CD4-positive, alpha-beta T cell (primary cell): ENCODE measurements at regions not wholly inside any gene's neighbourhood (a gene's known extent, or its start where the extent isn't known, plus 50 kb on each side); places are given as distances from the start of the nearest gene placed in this dataset.

ENCODE experiments used
- ATAC-seq: fragments of 200-7000 bp; cut with Tn5 transposase; one replicate; pipeline ENCODE4 v1.10.0; 2022; ENCODE audit warnings: mild to moderate bottlenecking; ENCODE audit not compliant: poor library complexity
- CTCF ChIA-PET: fragments of 350-600 bp; sonication (Branson Sonifier 250); formaldehyde crosslinking; loops from one replicate; lab custom pipeline; 2021; ENCODE audit warnings: antibody characterized with exemption, inconsistent platforms; lab: Charles Lee
- POLR2A ChIA-PET: fragments of 350-600 bp; sonication (Branson Sonifier 250); formaldehyde crosslinking; loops from one replicate; lab custom pipeline; 2021; ENCODE audit warnings: antibody characterized with exemption, inconsistent platforms; lab: Charles Lee
- DNase-seq, 14 experiments: peaks; one replicate each; pipeline ENCODE4 v3.0.0-alpha.2; 2013 to 2020; ENCODE audit warnings: mixed read lengths in 2 of 14
- H3K27ac ChIP-seq, 2 donors: one replicate each; pipeline versions ENCODE4 v1.5.1 to v1.7.0; 2013; ENCODE audit warnings: low read length in 2 of 2, low read depth in 1 of 2, mild to moderate bottlenecking in 1 of 2
- H3K27me3 ChIP-seq, 2 experiments: 1 replicate in 1 of 2; 2 replicates in 1 of 2; pipeline versions ENCODE4 v1.6.1 to v1.7.0; 2013; ENCODE audit warnings: low read length in 2 of 2, control low read depth in 1 of 2, mild to moderate bottlenecking in 1 of 2, moderate library complexity in 1 of 2; ENCODE audit not compliant: insufficient read depth in 2 of 2, control insufficient read depth in 1 of 2
- H3K36me3 ChIP-seq: one replicate; pipeline ENCODE4 v1.6.1; 2013; ENCODE audit warnings: low read length, control low read depth; ENCODE audit not compliant: insufficient read depth
- H3K4me1 ChIP-seq: one replicate; pipeline ENCODE4 v1.6.1; 2013; ENCODE audit warnings: low read length, control low read depth; ENCODE audit not compliant: insufficient read depth
- H3K4me3 ChIP-seq: one replicate; pipeline ENCODE4 v1.5.1; 2013; ENCODE audit warnings: mild to moderate bottlenecking, low read length, moderate library complexity
- H3K9me3 ChIP-seq, 2 experiments: 1 replicate in 1 of 2; 2 replicates in 1 of 2; pipeline versions ENCODE4 v1.6.1 to v1.7.0; 2013; ENCODE audit warnings: low read length in 2 of 2, mild to moderate bottlenecking in 2 of 2, control low read depth in 1 of 2, moderate library complexity in 1 of 2; ENCODE audit not compliant: control insufficient read depth in 1 of 2, insufficient read depth in 1 of 2
- H3K27ac Mint-ChIP-seq: one replicate; pipeline ENCODE4 v1.8.0; 2020; ENCODE audit warnings: mixed read lengths
- H3K27me3 Mint-ChIP-seq: one replicate; pipeline ENCODE4 v1.8.0; 2021; ENCODE audit warnings: mixed read lengths
- H3K36me3 Mint-ChIP-seq: one replicate; pipeline ENCODE4 v1.8.0; 2021; ENCODE audit warnings: low read depth, mixed read lengths
- H3K4me1 Mint-ChIP-seq: one replicate; pipeline ENCODE4 v1.8.0; 2021; ENCODE audit warnings: low read depth, mixed read lengths
- H3K4me3 Mint-ChIP-seq: one replicate; pipeline ENCODE4 v1.8.0; 2020; ENCODE audit warnings: mild to moderate bottlenecking, mixed read lengths
- H3K9me3 Mint-ChIP-seq: one replicate; pipeline ENCODE4 v1.8.0; 2020; ENCODE audit warnings: mixed read lengths
- intact Hi-C, 2 experiments: fragments of 100-400 bp; cut with DNase I in 1 of 2; cut with micrococcal nuclease in 1 of 2; formaldehyde crosslinking; loops; one replicate each; pipeline versions ENCODE4 v1.15.1 to v1.9.0; 2023 to 2025; cut with DNase I, micrococcal nuclease
- TF ChIP-seq, protein P1 (sequence below): fragments of 200-600 bp; IDR thresholded peaks from one replicate; pipeline ENCODE4 v1.8.0; 2022; ENCODE audit warnings: antibody characterized with exemption, mild to moderate bottlenecking

DNA sequence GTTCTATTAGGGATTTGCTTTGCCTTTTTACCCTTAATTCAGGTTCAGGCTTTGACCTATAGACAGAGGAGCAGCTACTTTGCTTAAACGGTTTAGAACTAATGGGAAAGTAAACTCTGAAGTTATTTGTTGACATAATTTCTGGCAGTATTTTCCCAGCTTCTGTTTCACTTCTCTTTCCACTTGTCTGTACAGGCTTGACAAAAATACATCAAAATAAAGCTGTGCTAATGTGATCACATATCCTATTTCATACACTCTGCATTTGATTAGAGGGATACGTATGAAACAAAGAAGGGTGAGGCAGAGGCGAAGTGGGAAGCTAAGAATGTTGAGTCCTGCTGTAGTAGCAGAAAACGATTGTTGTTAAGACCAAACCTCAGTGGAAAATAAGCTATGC, 389.1 kb upstream of the RARB start:
- H3K36me3 ChIP-seq = no peaks in the 10 kb centered on the region
- no peak for DNase-seq
- TF ChIP-seq, protein P1, sequence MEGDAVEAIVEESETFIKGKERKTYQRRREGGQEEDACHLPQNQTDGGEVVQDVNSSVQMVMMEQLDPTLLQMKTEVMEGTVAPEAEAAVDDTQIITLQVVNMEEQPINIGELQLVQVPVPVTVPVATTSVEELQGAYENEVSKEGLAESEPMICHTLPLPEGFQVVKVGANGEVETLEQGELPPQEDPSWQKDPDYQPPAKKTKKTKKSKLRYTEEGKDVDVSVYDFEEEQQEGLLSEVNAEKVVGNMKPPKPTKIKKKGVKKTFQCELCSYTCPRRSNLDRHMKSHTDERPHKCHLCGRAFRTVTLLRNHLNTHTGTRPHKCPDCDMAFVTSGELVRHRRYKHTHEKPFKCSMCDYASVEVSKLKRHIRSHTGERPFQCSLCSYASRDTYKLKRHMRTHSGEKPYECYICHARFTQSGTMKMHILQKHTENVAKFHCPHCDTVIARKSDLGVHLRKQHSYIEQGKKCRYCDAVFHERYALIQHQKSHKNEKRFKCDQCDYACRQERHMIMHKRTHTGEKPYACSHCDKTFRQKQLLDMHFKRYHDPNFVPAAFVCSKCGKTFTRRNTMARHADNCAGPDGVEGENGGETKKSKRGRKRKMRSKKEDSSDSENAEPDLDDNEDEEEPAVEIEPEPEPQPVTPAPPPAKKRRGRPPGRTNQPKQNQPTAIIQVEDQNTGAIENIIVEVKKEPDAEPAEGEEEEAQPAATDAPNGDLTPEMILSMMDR = no peak
- H3K27ac ChIP-seq = no peak overlapping the region
- H3K4me1 Mint-ChIP-seq = no peaks in the 10 kb centered on the region
- ChIA-PET POLR2A (no interaction called here), CTCF (no interaction called here)
- intact Hi-C loops = no loop called here
- no peak overlapping the region for H3K4me3 ChIP-seq
- ATAC-seq = no peak
- no peaks in the 10 kb centered on the region for H3K4me1 ChIP-seq
- H3K27me3 Mint-ChIP-seq = no peaks in the 10 kb centered on the region
- H3K27ac Mint-ChIP-seq = no peak overlapping the region
- no peak overlapping the region for H3K4me3 Mint-ChIP-seq
- H3K9me3 ChIP-seq = no peaks in the 10 kb centered on the region
- H3K9me3 Mint-ChIP-seq = no peaks in the 10 kb centered on the region
- no peaks in the 10 kb centered on the region for H3K36me3 Mint-ChIP-seq
- no peaks in the 10 kb centered on the region for H3K27me3 ChIP-seq

DNA sequence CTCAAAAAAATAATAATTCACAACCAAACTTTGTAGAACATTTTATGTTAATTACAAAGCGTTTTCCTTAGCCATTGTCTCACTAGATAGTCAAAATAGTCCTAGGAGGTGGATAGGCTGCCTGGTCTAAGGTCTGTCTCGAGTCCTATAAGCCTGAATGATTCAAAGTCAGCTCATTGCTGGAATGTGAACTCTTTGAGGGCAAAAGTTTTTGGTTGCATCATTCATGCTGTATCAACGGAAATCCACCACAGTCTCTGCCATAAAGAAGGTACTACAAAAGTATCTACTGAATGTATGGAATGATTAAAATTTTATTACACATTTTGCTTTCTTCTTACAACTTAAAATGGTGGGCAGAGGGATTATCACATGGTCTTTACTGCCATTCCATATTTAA, 387.3 kb upstream of the RARB start:
- Histone ChIP-seq H3K27ac (no peak overlapping the region), H3K27me3 (no peaks in the 10 kb centered on the region), H3K4me3 (no peak overlapping the region), H3K36me3 (no peaks in the 10 kb centered on the region), H3K9me3 (no peaks in the 10 kb centered on the region), H3K4me1 (no peaks in the 10 kb centered on the region)
- Mint-ChIP-seq H3K27ac (no peak overlapping the region), H3K4me1 (no peaks in the 10 kb centered on the region), H3K9me3 (no peaks in the 10 kb centered on the region), H3K36me3 (no peaks in the 10 kb centered on the region), H3K4me3 (no peak overlapping the region), H3K27me3 (no peaks in the 10 kb centered on the region)
- TF ChIP-seq, protein P1 = no peak
- ChIA-PET POLR2A (no interaction called here), CTCF (no interaction called here)
- ATAC-seq (no peak), DNase-seq (no peak)
- intact Hi-C loops = no loop called here

DNA sequence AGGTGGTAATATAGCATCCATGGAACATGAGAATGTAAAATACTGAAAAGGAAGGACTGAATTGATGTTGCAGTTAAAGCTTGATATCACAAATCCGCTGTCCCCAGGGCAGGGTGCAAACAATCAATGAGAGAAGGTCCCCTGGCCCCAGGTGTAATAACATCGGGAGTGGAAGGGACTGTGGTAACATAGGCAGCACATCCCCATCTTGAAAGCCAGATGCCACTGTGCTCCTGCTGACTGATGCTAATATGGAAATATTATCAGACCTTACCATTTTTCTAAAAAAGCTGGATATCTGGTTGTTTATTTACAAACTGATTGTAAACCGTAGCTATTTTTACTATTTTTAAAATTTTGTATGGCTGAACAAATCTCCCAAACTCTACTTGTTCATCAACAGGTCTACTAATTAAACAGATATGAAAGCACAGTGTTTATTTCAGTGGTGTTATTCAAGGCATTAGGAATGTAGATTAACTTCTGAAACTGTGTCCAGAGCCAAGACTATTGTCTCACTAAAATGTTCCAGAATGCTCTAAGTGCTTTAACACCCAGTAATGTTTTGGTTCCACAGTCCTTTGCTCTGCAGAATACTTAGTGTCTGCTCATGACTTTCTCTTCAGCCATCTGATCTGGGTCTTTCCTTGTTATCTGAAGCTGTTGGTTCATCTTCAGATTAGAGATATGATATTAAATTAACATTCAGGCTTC, 386.0 kb upstream of the RARB start:
- DNase-seq = no peak
- Mint-ChIP-seq H3K27ac (no peak overlapping the region), H3K4me1 (no peaks in the 10 kb centered on the region), H3K9me3 (peaks cover 2% of the 10 kb centered on the region), H3K36me3 (no peaks in the 10 kb centered on the region), H3K4me3 (no peak overlapping the region), H3K27me3 (no peaks in the 10 kb centered on the region)
- POLR2A ChIA-PET = no interaction called here
- H3K4me3 ChIP-seq = no peak overlapping the region
- no peaks in the 10 kb centered on the region for H3K36me3 ChIP-seq
- no peaks in the 10 kb centered on the region for H3K9me3 ChIP-seq
- TF ChIP-seq, protein P1 = no peak
- no peak overlapping the region for H3K27ac ChIP-seq
- H3K27me3 ChIP-seq = no peaks in the 10 kb centered on the region
- intact Hi-C loops = no loop called here
- ATAC-seq = no peak
- no peaks in the 10 kb centered on the region for H3K4me1 ChIP-seq
- CTCF ChIA-PET = no interaction called here
